Upper lobe of left lung (tissue), 4 donors: ENCODE measurements at regions not wholly inside any gene's neighbourhood (a gene's known extent, or its start where the extent isn't known, plus 50 kb on each side); places are given as distances from the start of the nearest gene placed in this dataset.

Experiments used
- EP300 ChIP-seq, 4 donors: sonication (generic); formaldehyde crosslinking; IDR thresholded peaks; one replicate each; pipeline ENCODE4 v1.5.1; 2017; ENCODE audit warnings: antibody characterized with exemption in 4 of 4, control low read depth in 2 of 4
- POLR2AphosphoS5 ChIP-seq, 2 donors: sonication (generic); formaldehyde crosslinking; IDR thresholded peaks; one replicate each; pipeline ENCODE4 v1.5.1; 2017; ENCODE audit warnings: antibody characterized with exemption in 2 of 2
- TF ChIP-seq, protein P1 (sequence below), 6 experiments: fragments of 450-650 bp in 4 of 6; fragments of 200-600 bp in 2 of 6; sonication (generic) in 2 of 6; IDR thresholded peaks; one replicate each; pipeline ENCODE4 v1.5.1; 2016 to 2019; ENCODE audit warnings: antibody characterized with exemption in 6 of 6

DNA sequence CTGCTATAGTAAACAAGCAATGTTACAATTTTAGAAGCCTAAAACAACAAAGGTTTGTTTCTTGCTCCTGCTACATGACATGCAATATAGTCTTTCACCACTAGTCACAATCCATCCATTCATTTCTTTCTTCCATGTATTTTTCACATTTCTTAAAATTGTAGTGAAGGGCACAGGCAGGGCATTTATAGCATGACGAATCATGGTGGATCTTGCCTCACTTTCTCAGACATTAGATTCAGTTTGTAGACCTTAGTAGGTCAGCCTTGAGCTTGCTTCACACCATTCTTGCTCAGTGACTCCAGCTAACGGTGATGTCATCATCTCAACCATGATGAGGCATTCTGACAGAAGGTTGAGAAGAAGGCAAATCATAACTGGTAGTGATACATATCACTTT, 546.8 kb downstream of the TBL1XR1 start:
- TF ChIP-seq, protein P1, sequence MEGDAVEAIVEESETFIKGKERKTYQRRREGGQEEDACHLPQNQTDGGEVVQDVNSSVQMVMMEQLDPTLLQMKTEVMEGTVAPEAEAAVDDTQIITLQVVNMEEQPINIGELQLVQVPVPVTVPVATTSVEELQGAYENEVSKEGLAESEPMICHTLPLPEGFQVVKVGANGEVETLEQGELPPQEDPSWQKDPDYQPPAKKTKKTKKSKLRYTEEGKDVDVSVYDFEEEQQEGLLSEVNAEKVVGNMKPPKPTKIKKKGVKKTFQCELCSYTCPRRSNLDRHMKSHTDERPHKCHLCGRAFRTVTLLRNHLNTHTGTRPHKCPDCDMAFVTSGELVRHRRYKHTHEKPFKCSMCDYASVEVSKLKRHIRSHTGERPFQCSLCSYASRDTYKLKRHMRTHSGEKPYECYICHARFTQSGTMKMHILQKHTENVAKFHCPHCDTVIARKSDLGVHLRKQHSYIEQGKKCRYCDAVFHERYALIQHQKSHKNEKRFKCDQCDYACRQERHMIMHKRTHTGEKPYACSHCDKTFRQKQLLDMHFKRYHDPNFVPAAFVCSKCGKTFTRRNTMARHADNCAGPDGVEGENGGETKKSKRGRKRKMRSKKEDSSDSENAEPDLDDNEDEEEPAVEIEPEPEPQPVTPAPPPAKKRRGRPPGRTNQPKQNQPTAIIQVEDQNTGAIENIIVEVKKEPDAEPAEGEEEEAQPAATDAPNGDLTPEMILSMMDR (IDR thresholded peaks at IDR 0.05), result no peak
- TF ChIP-seq EP300 (IDR thresholded peaks at IDR 0.05) (no peak), POLR2AphosphoS5 (IDR thresholded peaks at IDR 0.05) (no peak)
